SK-N-SH treated with all-trans-retinoic acid at 6 μM for 48 hours (cell line): ENCODE measurements at regions not wholly inside any gene's neighbourhood (a gene's known extent, or its start where the extent isn't known, plus 50 kb on each side); places are given as distances from the start of the nearest gene placed in this dataset.

Source experiments
- ATAC-seq: fragments of 200-7000 bp; cut with Tn5 transposase; 3 replicates; pipeline ENCODE4 v1.9.1; 2020; ENCODE audit warnings: mild to moderate bottlenecking, moderate library complexity
- BACH2 ChIP-seq: fragments of 250-450 bp; sonication (Bioruptor Pico); IDR thresholded peaks from 2 replicates; pipeline ENCODE4 v1.9.0; 2021; ENCODE audit warnings: mild to moderate bottlenecking, borderline replicate concordance
- ESRRG ChIP-seq: fragments of 250-450 bp; sonication (Bioruptor Pico); IDR thresholded peaks from 2 replicates; pipeline ENCODE4 v1.6.1; 2021; ENCODE audit warnings: mild to moderate bottlenecking
- GLIS3 ChIP-seq: fragments of 250-450 bp; sonication (Bioruptor Pico); IDR thresholded peaks from 2 replicates; pipeline ENCODE4 v1.5.0; 2020; ENCODE audit warnings: mild to moderate bottlenecking, moderate library complexity
- OSR1 ChIP-seq: fragments of 250-450 bp; sonication (Bioruptor Pico); IDR thresholded peaks from 2 replicates; pipeline ENCODE4 v1.8.0; 2022; ENCODE audit warnings: moderate library complexity, mild to moderate bottlenecking, inconsistent platforms
- PPARA ChIP-seq: fragments of 250-450 bp; sonication (Bioruptor Pico); IDR thresholded peaks from 2 replicates; pipeline ENCODE4 v1.5.0; 2020; ENCODE audit warnings: mild to moderate bottlenecking, borderline replicate concordance
- SNAI2 ChIP-seq: fragments of 250-450 bp; sonication (Bioruptor Pico); IDR thresholded peaks from 2 replicates; pipeline ENCODE4 v1.5.0; 2020; ENCODE audit warnings: mild to moderate bottlenecking, moderate library complexity
- TCF4 ChIP-seq: fragments of 250-450 bp; sonication (Bioruptor Pico); IDR thresholded peaks from 2 replicates; pipeline ENCODE4 v1.8.0; 2021; ENCODE audit warnings: mild to moderate bottlenecking, moderate library complexity, borderline replicate concordance
- TOX ChIP-seq: fragments of 250-450 bp; sonication (Bioruptor Pico); IDR thresholded peaks from 2 replicates; pipeline ENCODE4 v1.8.0; 2021; ENCODE audit warnings: mild to moderate bottlenecking, moderate library complexity, borderline replicate concordance
- ZC3H10 ChIP-seq: fragments of 250-450 bp; sonication (Bioruptor Pico); IDR thresholded peaks from 2 replicates; pipeline ENCODE4 v1.5.1; 2021; ENCODE audit warnings: mild to moderate bottlenecking, moderate library complexity
- ZFP30 ChIP-seq: fragments of 450-650 bp; formaldehyde crosslinking; IDR thresholded peaks from 2 replicates; pipeline ENCODE4 v1.5.0; 2022; ENCODE audit warnings: mild to moderate bottlenecking, moderate library complexity
- ZNF565 ChIP-seq: fragments of 450-650 bp; formaldehyde crosslinking; conservative IDR thresholded peaks from 2 replicates; pipeline ENCODE4 v1.5.0; 2020; ENCODE audit warnings: low read depth, mild to moderate bottlenecking, moderate library complexity
- ZNF70 ChIP-seq: fragments of 450-650 bp; formaldehyde crosslinking; IDR thresholded peaks from 2 replicates; pipeline ENCODE4 v1.5.0; 2020; ENCODE audit warnings: mild to moderate bottlenecking, moderate library complexity
- ZNF8 ChIP-seq: fragments of 450-650 bp; formaldehyde crosslinking; IDR thresholded peaks from 2 replicates; pipeline ENCODE4 v1.5.0; 2020; ENCODE audit warnings: mild to moderate bottlenecking, moderate library complexity
- TF ChIP-seq, protein P1 (sequence below): fragments of 250-450 bp; sonication (Bioruptor Pico); IDR thresholded peaks from 2 replicates; pipeline ENCODE4 v1.8.0; 2021; ENCODE audit warnings: low read depth, mild to moderate bottlenecking, moderate library complexity, borderline replicate concordance
- TF ChIP-seq, protein P2 (sequence below): fragments of 250-450 bp; sonication (Bioruptor Pico); IDR thresholded peaks from 2 replicates; pipeline ENCODE4 v1.8.0; 2020; ENCODE audit warnings: mild to moderate bottlenecking, moderate library complexity, borderline replicate concordance
- TF ChIP-seq, protein P3 (sequence below): fragments of 250-450 bp; sonication (Bioruptor Pico); IDR thresholded peaks from 2 replicates; pipeline ENCODE4 v1.5.1; 2020; ENCODE audit warnings: low read depth, mild to moderate bottlenecking, moderate library complexity

DNA sequence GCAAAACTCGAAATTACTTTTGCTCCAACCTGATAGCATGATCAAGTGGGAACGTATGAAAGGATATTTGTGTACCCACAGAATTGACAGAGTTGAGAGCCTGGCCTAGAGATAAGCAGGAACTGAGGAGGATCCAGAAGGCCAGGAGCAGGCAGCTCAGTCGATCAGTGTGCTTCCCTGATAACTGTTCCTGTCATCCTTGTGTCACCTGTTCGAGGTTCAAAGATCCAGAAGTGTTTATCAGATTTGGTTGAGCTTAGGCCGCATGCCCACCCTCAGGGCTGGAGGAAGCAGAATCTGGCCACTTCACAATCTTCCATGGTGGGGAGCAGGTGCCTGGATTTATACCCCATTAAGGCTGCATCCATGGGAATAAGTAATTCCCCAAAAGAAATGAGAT is 124.8 kb downstream of the QRSL1 start (continued):
- TF ChIP-seq ESRRG (CRISPR knock-in tag): no peak
- TF ChIP-seq PPARA (CRISPR knock-in tag): no peak
- TF ChIP-seq, all 23 proteins: peak for 0

DNA sequence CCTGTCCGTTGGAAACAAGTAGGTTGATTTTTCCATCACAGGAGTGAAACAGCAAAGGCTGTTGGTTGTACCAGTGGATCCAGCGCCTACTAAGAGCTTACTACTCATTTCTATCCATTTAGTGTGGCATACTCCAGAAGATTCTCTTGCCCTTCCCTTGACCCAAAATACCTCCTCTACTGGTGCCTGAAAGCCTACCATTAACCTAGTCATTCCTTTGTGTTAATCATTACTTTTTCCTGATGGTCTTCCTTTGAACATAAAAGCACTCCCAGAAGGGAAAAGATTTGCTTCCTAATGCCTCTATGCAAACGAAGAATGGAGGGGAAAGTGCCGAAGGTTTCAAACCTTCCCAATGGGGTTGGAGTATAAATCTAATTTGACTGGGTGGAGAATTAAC is 123.3 kb downstream of the QRSL1 start:
- TF ChIP-seq SNAI2 (no peak), TCF4 (CRISPR knock-in tag) (no peak), PPARA (CRISPR knock-in tag) (no peak), ZNF70 (no peak), ESRRG (CRISPR knock-in tag) (no peak), ZNF8 (CRISPR knock-in tag) (no peak), BACH2 (CRISPR knock-in tag) (no peak), ZNF565 (CRISPR knock-in tag) (no peak), TOX (CRISPR knock-in tag) (no peak)
- no peak for ATAC-seq

DNA sequence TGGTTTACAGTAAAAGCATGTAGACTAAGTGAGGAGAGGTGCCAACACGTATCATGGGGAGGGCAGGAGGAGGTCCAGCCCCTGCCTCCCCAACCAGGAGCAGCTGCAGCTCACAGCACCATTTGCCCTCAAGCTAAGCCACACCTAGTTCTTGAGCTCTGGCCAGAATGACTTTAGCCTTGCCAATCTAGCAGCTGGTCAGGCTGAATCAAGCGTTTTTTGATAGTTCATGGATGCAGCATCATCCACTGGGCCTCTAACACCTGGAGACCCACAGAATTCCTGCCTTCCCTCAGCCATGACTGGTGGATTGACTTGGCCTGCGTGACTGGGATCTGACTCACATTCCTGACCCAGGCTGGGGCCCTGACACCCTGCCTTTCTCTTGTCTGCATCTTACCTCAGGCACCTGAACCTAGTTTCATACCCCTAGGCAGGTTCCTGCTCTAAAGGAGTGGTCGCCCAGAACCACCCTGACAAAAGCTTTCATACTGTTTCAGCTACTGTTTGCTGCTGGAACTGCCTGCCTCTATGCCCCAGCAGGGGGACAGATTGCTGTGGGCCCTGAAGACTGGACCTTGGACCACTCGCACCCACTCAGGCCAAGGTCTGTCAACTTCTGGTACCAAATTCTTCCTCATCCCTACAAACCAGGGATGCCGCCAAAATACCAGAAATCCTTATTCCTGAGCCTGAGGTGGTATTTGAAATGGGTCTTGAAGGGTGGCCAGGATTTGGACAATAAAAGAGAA is 122.3 kb downstream of the QRSL1 start:
- no peak for ATAC-seq
- no peak for TF ChIP-seq GLIS3
- TF ChIP-seq, protein P1, sequence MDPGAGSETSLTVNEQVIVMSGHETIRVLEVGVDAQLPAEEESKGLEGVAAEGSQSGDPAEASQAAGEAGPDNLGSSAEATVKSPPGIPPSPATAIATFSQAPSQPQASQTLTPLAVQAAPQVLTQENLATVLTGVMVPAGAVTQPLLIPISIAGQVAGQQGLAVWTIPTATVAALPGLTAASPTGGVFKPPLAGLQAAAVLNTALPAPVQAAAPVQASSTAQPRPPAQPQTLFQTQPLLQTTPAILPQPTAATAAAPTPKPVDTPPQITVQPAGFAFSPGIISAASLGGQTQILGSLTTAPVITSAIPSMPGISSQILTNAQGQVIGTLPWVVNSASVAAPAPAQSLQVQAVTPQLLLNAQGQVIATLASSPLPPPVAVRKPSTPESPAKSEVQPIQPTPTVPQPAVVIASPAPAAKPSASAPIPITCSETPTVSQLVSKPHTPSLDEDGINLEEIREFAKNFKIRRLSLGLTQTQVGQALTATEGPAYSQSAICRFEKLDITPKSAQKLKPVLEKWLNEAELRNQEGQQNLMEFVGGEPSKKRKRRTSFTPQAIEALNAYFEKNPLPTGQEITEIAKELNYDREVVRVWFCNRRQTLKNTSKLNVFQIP (CRISPR knock-in tag): no peak
- TF ChIP-seq OSR1: no peak
- TF ChIP-seq, protein P2, sequence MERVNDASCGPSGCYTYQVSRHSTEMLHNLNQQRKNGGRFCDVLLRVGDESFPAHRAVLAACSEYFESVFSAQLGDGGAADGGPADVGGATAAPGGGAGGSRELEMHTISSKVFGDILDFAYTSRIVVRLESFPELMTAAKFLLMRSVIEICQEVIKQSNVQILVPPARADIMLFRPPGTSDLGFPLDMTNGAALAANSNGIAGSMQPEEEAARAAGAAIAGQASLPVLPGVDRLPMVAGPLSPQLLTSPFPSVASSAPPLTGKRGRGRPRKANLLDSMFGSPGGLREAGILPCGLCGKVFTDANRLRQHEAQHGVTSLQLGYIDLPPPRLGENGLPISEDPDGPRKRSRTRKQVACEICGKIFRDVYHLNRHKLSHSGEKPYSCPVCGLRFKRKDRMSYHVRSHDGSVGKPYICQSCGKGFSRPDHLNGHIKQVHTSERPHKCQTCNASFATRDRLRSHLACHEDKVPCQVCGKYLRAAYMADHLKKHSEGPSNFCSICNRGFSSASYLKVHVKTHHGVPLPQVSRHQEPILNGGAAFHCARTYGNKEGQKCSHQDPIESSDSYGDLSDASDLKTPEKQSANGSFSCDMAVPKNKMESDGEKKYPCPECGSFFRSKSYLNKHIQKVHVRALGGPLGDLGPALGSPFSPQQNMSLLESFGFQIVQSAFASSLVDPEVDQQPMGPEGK (CRISPR knock-in tag): no peak
- TF ChIP-seq ZNF70: no peak
- TF ChIP-seq, protein P3, sequence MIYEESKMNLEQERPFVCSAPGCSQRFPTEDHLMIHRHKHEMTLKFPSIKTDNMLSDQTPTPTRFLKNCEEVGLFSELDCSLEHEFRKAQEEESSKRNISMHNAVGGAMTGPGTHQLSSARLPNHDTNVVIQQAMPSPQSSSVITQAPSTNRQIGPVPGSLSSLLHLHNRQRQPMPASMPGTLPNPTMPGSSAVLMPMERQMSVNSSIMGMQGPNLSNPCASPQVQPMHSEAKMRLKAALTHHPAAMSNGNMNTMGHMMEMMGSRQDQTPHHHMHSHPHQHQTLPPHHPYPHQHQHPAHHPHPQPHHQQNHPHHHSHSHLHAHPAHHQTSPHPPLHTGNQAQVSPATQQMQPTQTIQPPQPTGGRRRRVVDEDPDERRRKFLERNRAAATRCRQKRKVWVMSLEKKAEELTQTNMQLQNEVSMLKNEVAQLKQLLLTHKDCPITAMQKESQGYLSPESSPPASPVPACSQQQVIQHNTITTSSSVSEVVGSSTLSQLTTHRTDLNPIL (CRISPR knock-in tag): no peak

DNA sequence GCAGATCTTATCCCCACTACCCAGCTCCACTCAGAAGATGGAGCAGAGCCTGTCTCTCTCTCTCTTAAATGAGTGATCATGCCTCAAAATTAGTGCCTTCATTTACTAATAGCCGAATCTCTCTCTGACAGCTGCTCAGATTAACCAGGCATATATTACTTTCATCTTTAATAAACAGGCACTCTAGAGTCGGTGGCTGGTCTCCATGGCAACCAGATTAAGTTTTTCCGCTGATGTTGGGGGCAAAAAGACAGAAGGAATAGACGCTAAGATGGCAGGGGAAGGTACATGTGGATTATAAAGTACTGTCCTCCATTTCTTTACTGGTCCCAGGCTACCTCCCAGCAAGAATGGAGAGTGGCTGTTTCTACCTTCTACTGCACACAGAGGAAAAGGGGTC is 121.6 kb downstream of the QRSL1 start:
- TF ChIP-seq PPARA (CRISPR knock-in tag): no peak
- ATAC-seq: no peak

DNA sequence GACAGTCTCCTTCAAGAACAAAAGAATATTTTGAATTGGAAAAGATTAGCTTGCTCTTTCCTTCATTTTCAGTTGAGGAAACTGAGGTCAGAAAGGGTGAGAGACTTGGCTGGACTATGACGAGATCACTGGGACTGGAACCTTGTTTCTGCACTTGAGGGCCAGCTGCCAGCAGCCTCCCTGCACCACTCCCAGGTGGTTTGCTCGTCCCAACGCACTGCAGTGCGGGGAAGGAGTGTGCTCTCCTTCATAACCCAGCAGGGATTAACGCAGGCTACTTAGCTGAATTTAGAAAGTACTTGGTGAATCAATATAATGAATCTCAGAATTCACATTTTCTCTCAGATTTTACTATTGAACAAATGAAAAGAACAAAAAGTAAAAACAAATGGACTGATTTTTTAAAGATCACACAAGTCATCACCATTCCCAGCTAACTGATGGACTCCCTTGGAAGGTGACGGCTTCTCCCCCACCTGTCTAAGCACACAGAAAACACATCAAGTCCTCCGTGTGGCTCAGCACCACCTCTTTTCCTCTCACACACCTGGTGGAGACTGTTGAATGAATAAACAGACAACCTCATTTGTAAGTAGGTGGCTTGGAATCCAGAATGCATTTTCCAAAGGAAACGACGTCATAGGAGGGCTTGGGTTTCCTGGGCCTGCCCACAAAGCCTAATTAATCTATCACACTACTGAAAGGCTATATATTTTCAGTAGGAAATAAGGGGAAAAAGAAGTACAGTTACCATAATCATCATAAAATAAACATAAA is 121.0 kb downstream of the QRSL1 start:
- TF ChIP-seq ZC3H10: no peak
- TF ChIP-seq ZFP30 (CRISPR knock-in tag): no peak
- TF ChIP-seq, protein P3 (CRISPR knock-in tag): no peak
- no peak for TF ChIP-seq GLIS3
- no peak for TF ChIP-seq TCF4 (CRISPR knock-in tag)
- no peak for ATAC-seq

DNA sequence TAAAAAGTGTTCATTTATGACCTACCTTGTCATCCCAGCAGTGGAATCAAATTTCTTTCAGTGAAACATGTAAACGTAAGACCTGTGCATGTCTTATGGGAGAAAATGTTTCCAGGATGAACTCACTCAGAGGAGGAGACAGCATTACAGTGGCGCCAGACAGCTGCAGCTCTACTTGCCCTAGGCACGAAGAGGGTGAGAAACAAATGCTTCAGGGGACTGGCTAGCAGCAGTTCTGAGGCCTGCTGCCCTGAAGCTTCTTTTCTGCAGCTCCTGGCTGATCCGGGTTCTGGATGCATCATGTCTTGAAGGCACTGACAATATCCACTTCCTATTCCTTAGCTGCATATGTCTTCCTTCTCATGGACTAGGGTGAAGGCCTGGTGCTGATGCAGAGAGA is 120.2 kb downstream of the QRSL1 start:
- no peak for ATAC-seq
- TF ChIP-seq ZFP30 (CRISPR knock-in tag): no peak
